ENCODE measurements at regions not wholly inside any gene's neighbourhood (a gene's known extent, or its start where the extent isn't known, plus 50 kb on each side); places are given as distances from the start of the nearest gene placed in this dataset.

DNA sequence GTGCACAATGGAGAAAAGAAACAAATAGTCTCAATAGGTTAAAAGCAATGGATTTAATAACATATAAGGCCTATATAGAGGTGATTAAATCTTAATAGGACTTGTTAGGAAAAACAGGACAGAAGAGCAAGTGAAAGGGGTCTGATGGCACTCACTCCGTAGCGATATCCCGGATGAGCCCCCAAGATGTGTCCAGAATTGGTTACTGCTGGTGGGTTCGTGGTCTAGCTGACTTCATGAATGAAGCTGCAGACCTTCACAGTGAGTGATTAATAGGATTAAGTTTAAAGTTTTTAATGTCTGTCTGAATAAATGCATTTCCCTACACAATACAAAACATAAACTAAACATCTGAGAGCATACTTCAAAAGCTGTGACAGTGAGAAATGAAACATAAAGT is 110.4 kb upstream of the FAM174A start:
- Histone ChIP-seq H4K20me1 (ENCODE audit: insufficient read depth, low read length) (no peaks in the 10 kb centered on the region), H3K4me2 (ENCODE audit: low read depth, low read length) (no peak overlapping the region), H3K36me3 (replicated peaks; ENCODE audit: insufficient read depth, low read length) (no peaks in the 10 kb centered on the region), H3K9ac (ENCODE audit: low read length) (no peak overlapping the region), H3F3A (ENCODE audit: insufficient read depth, low read length) (no peaks in the 10 kb centered on the region), H3K27ac (ENCODE audit: low read length) (no peak overlapping the region), H3K9me3 (replicated peaks; ENCODE audit: insufficient read depth, low read length) (no peaks in the 10 kb centered on the region), H3K4me1 (ENCODE audit: low read length) (no peaks in the 10 kb centered on the region), H3K4me3 (ENCODE audit: low read length) (no peak overlapping the region), H3K79me2 (ENCODE audit: low read length) (no peaks in the 10 kb centered on the region), H2AFZ (ENCODE audit: low read length) (no peak overlapping the region), H3K27me3 (replicated peaks; ENCODE audit: insufficient read depth, low read length) (no peaks in the 10 kb centered on the region), H3K9me2 (replicated peaks; ENCODE audit: insufficient read depth, low read length) (no peaks in the 10 kb centered on the region)
- no peak for DNase-seq
- no peak for TF ChIP-seq EZH2 (optimal IDR thresholded peaks at IDR 0.05; ENCODE audit: low read depth, low read length)
- TF ChIP-seq EZH2phosphoT487 (IDR thresholded peaks at IDR 0.05; ENCODE audit: low read length): no peak
- TF ChIP-seq, protein P1, sequence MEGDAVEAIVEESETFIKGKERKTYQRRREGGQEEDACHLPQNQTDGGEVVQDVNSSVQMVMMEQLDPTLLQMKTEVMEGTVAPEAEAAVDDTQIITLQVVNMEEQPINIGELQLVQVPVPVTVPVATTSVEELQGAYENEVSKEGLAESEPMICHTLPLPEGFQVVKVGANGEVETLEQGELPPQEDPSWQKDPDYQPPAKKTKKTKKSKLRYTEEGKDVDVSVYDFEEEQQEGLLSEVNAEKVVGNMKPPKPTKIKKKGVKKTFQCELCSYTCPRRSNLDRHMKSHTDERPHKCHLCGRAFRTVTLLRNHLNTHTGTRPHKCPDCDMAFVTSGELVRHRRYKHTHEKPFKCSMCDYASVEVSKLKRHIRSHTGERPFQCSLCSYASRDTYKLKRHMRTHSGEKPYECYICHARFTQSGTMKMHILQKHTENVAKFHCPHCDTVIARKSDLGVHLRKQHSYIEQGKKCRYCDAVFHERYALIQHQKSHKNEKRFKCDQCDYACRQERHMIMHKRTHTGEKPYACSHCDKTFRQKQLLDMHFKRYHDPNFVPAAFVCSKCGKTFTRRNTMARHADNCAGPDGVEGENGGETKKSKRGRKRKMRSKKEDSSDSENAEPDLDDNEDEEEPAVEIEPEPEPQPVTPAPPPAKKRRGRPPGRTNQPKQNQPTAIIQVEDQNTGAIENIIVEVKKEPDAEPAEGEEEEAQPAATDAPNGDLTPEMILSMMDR (IDR thresholded peaks at IDR 0.05; ENCODE audit: low read length): no peak

DNA sequence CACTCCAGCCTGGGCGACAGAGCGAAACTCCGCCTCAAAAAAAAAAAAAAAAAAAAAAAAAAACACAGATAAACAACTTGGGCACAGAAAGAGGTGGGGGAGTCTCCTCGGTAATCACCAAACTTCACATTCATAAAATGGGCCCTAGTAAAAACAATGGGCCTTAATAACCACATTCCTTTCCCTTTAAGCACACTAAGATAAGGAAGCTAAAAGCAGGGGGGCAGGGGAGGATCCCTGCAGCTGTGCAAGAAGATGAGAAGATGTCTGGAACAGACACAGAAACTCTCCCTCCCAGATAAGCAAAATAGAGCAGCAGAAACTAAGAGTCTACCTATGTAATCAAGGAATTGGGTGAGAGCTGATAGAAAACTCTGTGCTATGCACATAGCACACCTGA is 111.2 kb upstream of the FAM174A start:
- no peaks in the 10 kb centered on the region for H3K79me2 ChIP-seq (ENCODE audit: low read length)
- no peak overlapping the region for H2AFZ ChIP-seq (ENCODE audit: low read length)
- H3K36me3 ChIP-seq (replicated peaks; ENCODE audit: insufficient read depth, low read length): no peaks in the 10 kb centered on the region
- H3K9me3 ChIP-seq (replicated peaks; ENCODE audit: insufficient read depth, low read length): no peaks in the 10 kb centered on the region
- no peaks in the 10 kb centered on the region for H3K27me3 ChIP-seq (replicated peaks; ENCODE audit: insufficient read depth, low read length)
- no peak overlapping the region for H3K4me2 ChIP-seq (ENCODE audit: low read depth, low read length)
- H3K4me3 ChIP-seq (ENCODE audit: low read length): no peak overlapping the region
- DNase-seq: no peak
- H3K9ac ChIP-seq (ENCODE audit: low read length): no peak overlapping the region
- no peaks in the 10 kb centered on the region for H3K4me1 ChIP-seq (ENCODE audit: low read length)
- H3K27ac ChIP-seq (ENCODE audit: low read length): no peak overlapping the region
- H4K20me1 ChIP-seq (ENCODE audit: insufficient read depth, low read length): no peaks in the 10 kb centered on the region
- H3F3A ChIP-seq (ENCODE audit: insufficient read depth, low read length): no peaks in the 10 kb centered on the region
- H3K9me2 ChIP-seq (replicated peaks; ENCODE audit: insufficient read depth, low read length): no peaks in the 10 kb centered on the region
- TF ChIP-seq EZH2 (optimal IDR thresholded peaks at IDR 0.05; ENCODE audit: low read depth, low read length) (no peak), EZH2phosphoT487 (IDR thresholded peaks at IDR 0.05; ENCODE audit: low read length) (no peak)
- TF ChIP-seq, protein P1 (IDR thresholded peaks at IDR 0.05; ENCODE audit: low read length): no peak

DNA sequence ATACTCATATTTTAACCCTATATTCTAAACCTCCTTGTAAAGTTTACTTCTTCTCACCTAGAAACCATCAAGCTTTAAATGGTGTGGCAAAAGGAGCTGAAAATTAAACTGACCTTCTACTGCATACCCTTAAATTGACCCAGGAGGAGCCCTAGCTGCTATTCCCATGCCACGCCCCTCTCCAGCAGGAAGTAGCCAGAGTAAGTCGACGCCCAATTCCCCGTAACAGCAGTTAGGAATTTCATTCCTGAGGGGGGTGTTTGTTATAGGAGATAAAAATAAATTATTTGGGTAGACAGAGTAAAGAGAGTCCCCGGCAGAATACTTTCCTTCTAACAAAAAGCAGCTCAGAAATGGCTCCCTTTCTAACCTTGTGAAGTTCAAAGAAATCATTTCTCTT is 111.8 kb upstream of the FAM174A start:
- H3K4me2 ChIP-seq (ENCODE audit: low read depth, low read length): no peak overlapping the region
- H3K4me3 ChIP-seq (ENCODE audit: low read length): no peak overlapping the region
- no peaks in the 10 kb centered on the region for H3K4me1 ChIP-seq (ENCODE audit: low read length)
- no peak overlapping the region for H3K9ac ChIP-seq (ENCODE audit: low read length)
- no peak overlapping the region for H2AFZ ChIP-seq (ENCODE audit: low read length)
- no peak for TF ChIP-seq EZH2 (optimal IDR thresholded peaks at IDR 0.05; ENCODE audit: low read depth, low read length)
- TF ChIP-seq, protein P1 (IDR thresholded peaks at IDR 0.05; ENCODE audit: low read length): no peak
- TF ChIP-seq EZH2phosphoT487 (IDR thresholded peaks at IDR 0.05; ENCODE audit: low read length): no peak
- H3K9me2 ChIP-seq (replicated peaks; ENCODE audit: insufficient read depth, low read length): no peaks in the 10 kb centered on the region
- H3K36me3 ChIP-seq (replicated peaks; ENCODE audit: insufficient read depth, low read length): no peaks in the 10 kb centered on the region
- no peaks in the 10 kb centered on the region for H3K27me3 ChIP-seq (replicated peaks; ENCODE audit: insufficient read depth, low read length)
- H3K9me3 ChIP-seq (replicated peaks; ENCODE audit: insufficient read depth, low read length): no peaks in the 10 kb centered on the region
- no peaks in the 10 kb centered on the region for H4K20me1 ChIP-seq (ENCODE audit: insufficient read depth, low read length)
- H3K27ac ChIP-seq (ENCODE audit: low read length): no peak overlapping the region
- no peaks in the 10 kb centered on the region for H3F3A ChIP-seq (ENCODE audit: insufficient read depth, low read length)
- no peak for DNase-seq
- no peaks in the 10 kb centered on the region for H3K79me2 ChIP-seq (ENCODE audit: low read length)

Measured in MM.1S (cell line).